ENCODE measurements at regions not wholly inside any gene's neighbourhood (a gene's known extent, or its start where the extent isn't known, plus 50 kb on each side); places are given as distances from the start of the nearest gene placed in this dataset.

DNA sequence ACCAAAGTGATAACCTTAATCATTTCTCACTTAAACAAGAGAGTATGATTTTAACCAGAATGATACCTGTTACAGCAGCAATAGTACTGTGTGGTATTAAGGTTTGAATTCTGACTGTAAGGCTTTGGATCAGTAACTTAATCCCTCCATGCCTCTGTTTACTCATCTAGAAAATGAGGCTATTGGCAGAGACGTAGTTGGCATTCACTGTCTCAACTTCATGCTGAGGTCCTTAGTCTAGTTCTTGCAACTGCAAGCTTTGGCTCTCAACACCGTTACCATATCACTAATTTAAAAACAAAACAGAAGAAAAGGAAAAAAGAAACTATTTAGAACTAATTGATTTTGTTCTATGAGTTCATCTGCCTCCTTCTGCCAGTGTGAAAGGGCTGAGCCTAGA, 875.4 kb downstream of the MCTP2 start:
- no peaks in the 10 kb centered on the region for H3K9me3 ChIP-seq (ENCODE audit: low read length)
- no peaks in the 10 kb centered on the region for H3F3A ChIP-seq (ENCODE audit: insufficient read depth, low read length)
- TF ChIP-seq, protein P1, sequence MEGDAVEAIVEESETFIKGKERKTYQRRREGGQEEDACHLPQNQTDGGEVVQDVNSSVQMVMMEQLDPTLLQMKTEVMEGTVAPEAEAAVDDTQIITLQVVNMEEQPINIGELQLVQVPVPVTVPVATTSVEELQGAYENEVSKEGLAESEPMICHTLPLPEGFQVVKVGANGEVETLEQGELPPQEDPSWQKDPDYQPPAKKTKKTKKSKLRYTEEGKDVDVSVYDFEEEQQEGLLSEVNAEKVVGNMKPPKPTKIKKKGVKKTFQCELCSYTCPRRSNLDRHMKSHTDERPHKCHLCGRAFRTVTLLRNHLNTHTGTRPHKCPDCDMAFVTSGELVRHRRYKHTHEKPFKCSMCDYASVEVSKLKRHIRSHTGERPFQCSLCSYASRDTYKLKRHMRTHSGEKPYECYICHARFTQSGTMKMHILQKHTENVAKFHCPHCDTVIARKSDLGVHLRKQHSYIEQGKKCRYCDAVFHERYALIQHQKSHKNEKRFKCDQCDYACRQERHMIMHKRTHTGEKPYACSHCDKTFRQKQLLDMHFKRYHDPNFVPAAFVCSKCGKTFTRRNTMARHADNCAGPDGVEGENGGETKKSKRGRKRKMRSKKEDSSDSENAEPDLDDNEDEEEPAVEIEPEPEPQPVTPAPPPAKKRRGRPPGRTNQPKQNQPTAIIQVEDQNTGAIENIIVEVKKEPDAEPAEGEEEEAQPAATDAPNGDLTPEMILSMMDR (IDR thresholded peaks at IDR 0.05; ENCODE audit: low read length), result no peak
- no peak for TF ChIP-seq EZH2 (IDR thresholded peaks at IDR 0.05; ENCODE audit: borderline replicate concordance, low read length)
- H4K20me1 ChIP-seq (ENCODE audit: insufficient read depth, low read length), result no peaks in the 10 kb centered on the region
- no peaks in the 10 kb centered on the region for H3K27me3 ChIP-seq (ENCODE audit: insufficient read depth, low read length)
- H3K9me2 ChIP-seq (ENCODE audit: low read depth, low read length), result no peaks in the 10 kb centered on the region
- no peaks in the 10 kb centered on the region for H3K4me1 ChIP-seq (ENCODE audit: insufficient read depth, low read length, severe bottlenecking)
- no peak overlapping the region for H2AFZ ChIP-seq (ENCODE audit: low read length)
- H3K27ac ChIP-seq (ENCODE audit: low read depth, low read length, poor library complexity, severe bottlenecking), result no peak overlapping the region
- H3K9ac ChIP-seq (ENCODE audit: low read length), result no peak overlapping the region
- no peaks in the 10 kb centered on the region for H3K79me2 ChIP-seq (ENCODE audit: insufficient read depth, low read length)
- H3K4me2 ChIP-seq (ENCODE audit: low read length), result no peak overlapping the region
- no peaks in the 10 kb centered on the region for H3K36me3 ChIP-seq (ENCODE audit: insufficient read depth, low read length)
- H3K4me3 ChIP-seq (ENCODE audit: low read depth, low read length, poor library complexity, severe bottlenecking), result no peak overlapping the region

DNA sequence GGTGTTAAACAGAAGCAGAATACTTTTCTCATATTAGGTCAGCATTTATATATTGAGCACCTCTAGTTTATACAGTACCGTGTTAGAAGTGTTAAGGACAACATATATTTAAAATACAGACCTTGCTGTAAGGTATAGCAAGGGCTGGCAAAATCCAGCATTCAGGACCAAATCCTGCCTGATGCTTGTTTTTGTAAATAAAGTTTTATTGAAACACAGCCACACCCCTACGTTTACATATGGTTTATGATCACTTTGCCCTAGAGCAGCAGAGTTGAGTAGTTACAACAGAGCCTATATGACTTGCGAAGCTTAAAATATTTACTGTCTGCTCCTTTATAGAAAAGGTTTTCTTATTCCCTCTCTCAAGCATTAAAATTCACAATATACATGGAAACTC, 877.3 kb downstream of the MCTP2 start:
- Histone ChIP-seq H3K9me3 (ENCODE audit: low read length) (no peaks in the 10 kb centered on the region), H3K9ac (ENCODE audit: low read length) (no peak overlapping the region), H2AFZ (ENCODE audit: low read length) (no peak overlapping the region), H3K36me3 (ENCODE audit: insufficient read depth, low read length) (no peaks in the 10 kb centered on the region), H3K4me1 (ENCODE audit: insufficient read depth, low read length, severe bottlenecking) (no peaks in the 10 kb centered on the region), H3K27me3 (ENCODE audit: insufficient read depth, low read length) (no peaks in the 10 kb centered on the region), H3K79me2 (ENCODE audit: insufficient read depth, low read length) (no peaks in the 10 kb centered on the region), H3K4me2 (ENCODE audit: low read length) (no peak overlapping the region), H3F3A (ENCODE audit: insufficient read depth, low read length) (no peaks in the 10 kb centered on the region), H4K20me1 (ENCODE audit: insufficient read depth, low read length) (no peaks in the 10 kb centered on the region), H3K27ac (ENCODE audit: low read depth, low read length, poor library complexity, severe bottlenecking) (no peak overlapping the region), H3K9me2 (ENCODE audit: low read depth, low read length) (no peaks in the 10 kb centered on the region), H3K4me3 (ENCODE audit: low read depth, low read length, poor library complexity, severe bottlenecking) (no peak overlapping the region)
- TF ChIP-seq, protein P1 (IDR thresholded peaks at IDR 0.05; ENCODE audit: low read length), result no peak
- TF ChIP-seq EZH2 (IDR thresholded peaks at IDR 0.05; ENCODE audit: borderline replicate concordance, low read length), result no peak

DNA sequence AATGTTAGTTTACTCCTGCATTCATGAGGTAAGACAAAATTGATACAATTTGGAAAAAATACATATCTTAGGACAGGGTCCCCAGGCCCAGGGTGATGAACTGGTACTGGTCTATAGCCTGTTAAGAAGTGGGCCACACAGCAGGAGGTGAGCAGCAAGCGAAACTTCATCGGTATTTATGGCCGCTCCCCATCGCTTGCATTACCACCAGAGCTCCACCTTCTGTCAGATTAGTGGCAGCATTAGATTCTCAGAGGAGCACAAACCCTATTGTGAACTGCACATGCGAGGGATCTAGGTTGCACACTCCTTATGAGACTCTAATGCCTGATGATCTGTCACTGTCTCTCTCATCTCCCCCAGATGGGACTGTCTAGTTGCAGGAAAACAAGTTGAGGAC, 880.6 kb downstream of the MCTP2 start:
- H3K79me2 ChIP-seq (ENCODE audit: insufficient read depth, low read length), result no peaks in the 10 kb centered on the region
- TF ChIP-seq, protein P1 (IDR thresholded peaks at IDR 0.05; ENCODE audit: low read length), result no peak
- TF ChIP-seq EZH2 (IDR thresholded peaks at IDR 0.05; ENCODE audit: borderline replicate concordance, low read length), result no peak
- H3K36me3 ChIP-seq (ENCODE audit: insufficient read depth, low read length), result no peaks in the 10 kb centered on the region
- H4K20me1 ChIP-seq (ENCODE audit: insufficient read depth, low read length), result no peaks in the 10 kb centered on the region
- H3K9me2 ChIP-seq (ENCODE audit: low read depth, low read length), result no peaks in the 10 kb centered on the region
- H2AFZ ChIP-seq (ENCODE audit: low read length), result no peak overlapping the region
- no peaks in the 10 kb centered on the region for H3K9me3 ChIP-seq (ENCODE audit: low read length)
- H3K27me3 ChIP-seq (ENCODE audit: insufficient read depth, low read length), result no peaks in the 10 kb centered on the region
- no peak overlapping the region for H3K27ac ChIP-seq (ENCODE audit: low read depth, low read length, poor library complexity, severe bottlenecking)
- no peak overlapping the region for H3K4me3 ChIP-seq (ENCODE audit: low read depth, low read length, poor library complexity, severe bottlenecking)
- no peak overlapping the region for H3K9ac ChIP-seq (ENCODE audit: low read length)
- H3K4me1 ChIP-seq (ENCODE audit: insufficient read depth, low read length, severe bottlenecking), result no peaks in the 10 kb centered on the region
- H3K4me2 ChIP-seq (ENCODE audit: low read length), result no peak overlapping the region
- no peaks in the 10 kb centered on the region for H3F3A ChIP-seq (ENCODE audit: insufficient read depth, low read length)
